Left renal pelvis (tissue), 4 donors: ENCODE measurements at regions not wholly inside any gene's neighbourhood (a gene's known extent, or its start where the extent isn't known, plus 50 kb on each side); places are given as distances from the start of the nearest gene placed in this dataset.
"Not testable (repeated sequence)": the region's sequence is repeated elsewhere in the genome, so short reads cannot be mapped to it uniquely, and the experiment has no call there.

ENCODE experiments used
- DNase-seq, 4 donors: peaks; one replicate each; pipeline ENCODE4 v3.0.0-alpha.2; 2013; ENCODE audit warnings: low read depth in 4 of 4, low spot score in 3 of 4

DNA sequence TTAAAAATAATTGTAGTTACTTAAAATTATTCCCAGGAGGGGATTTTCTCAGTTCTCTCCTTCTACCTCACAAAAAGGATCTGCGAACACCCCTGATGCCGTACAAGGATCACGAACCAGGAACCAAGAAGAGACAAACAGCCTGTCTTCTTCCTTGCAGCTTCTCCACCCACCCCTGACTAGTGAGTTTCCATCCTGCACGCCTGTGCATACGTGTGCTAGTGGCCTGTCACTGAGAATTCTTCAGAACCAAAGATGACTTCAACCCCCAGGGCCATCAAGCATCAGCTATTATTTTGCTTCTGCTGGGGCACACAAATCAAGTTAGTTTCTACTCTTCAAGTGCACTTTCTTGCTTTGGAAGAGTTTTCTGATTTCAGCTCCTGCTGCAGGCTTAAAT is 175.5 kb upstream of the KLF6 start:
- DNase-seq, result no peak

DNA sequence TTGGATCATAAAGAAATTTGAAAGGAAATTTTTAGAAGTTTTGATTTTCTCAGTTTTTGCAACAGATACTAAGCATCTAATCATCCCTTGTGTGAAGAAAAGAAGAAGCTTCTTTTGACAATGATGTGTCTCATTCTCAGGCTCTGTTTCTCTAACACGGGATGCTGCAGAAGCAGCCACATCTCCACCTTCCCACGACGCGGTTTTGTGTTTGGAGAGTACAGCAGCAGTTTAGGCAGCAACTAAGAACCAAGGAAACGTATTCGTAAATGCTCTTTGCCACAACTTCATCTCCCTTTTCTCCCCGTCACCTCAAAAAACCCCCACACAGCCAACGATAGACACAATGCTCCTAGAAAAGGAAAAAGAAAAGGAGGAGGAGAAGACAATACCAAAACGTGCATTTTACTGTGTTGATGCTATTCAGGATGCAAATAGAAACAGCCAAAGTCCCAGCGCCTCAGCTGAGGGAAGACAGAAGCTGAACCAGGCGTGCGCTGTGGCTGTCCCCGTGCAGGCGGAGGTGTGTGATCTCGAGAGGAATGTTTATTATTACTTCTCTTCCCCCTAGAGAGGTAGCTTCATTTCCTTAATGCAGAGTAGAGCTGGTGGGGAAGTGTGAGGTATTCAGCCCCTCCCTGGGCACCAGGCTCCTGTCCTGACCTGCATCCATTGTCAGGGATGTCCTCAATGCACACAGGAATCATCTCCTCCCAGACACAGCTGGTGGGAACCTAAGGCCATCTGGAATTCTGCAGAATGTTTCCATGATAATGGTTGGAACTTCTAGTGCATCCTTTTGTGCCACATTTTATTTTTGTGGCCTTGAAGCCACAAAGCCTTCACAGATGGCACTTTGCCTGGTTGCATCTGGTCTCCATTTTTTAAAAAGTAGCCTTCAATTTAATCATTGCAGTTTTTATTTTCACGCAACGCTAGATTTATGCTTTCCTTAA is 174.6 kb upstream of the KLF6 start:
- DNase-seq, result no peak

GRCh38 chr10:3958472-3958996 is 173.5 kb upstream of the KLF6 start:
- DNase-seq, result no peak

DNA sequence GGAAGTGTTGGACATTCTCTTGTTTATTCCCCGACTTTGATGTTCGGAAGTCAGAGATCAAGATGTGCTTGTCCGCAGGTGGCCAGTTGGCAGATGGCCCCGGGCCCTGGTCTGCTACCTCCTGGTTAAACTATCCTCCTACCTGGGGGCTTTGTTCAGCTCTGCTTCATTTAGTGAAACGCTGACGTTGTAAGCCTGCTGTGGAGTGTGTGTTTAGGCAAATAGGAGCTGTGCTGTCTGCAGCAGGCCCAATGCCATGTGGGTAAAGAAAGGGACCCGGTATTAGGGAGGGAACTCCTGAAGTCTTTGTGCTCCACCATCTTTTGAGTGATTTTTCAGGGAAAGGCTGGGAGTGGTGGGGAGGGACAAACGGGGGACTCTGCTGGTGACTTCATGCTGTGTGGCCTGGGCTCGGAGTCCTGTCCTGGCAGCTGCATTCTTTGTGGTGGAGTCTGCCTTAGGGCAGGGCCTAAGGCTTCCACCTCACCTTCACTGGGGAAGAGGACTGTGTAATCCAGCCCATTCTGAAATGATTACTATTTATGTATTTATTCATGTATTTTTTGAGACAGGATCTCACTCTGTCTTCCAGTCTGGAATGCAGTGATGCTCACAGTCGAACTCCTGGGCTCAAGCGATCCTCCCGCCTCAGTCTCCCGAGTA is 171.1 kb upstream of the KLF6 start:
- DNase-seq, result no peak

DNA sequence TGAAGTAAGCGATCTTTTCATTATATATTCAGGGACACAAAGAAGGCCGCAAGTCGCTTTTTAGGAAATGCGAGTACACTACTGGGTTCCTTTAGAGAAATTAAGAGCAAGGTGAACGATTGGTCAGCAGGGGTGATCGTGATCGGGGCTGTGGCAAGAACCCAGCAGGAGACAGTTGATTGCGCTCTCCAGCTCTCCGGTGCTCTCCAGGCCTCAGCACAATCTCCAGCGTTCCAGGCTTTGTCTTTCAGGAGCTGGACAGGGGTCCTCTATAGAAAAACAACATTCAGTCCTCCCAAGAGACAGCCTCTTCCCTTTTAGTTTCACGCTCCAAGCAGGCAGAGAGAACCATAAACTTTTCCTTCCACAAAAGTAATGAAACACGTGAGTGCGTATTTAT is 170.5 kb upstream of the KLF6 start:
- no peak for DNase-seq

GRCh38 chr10:3954615-3955014 is 169.6 kb upstream of the KLF6 start:
- DNase-seq, result no peak

DNA sequence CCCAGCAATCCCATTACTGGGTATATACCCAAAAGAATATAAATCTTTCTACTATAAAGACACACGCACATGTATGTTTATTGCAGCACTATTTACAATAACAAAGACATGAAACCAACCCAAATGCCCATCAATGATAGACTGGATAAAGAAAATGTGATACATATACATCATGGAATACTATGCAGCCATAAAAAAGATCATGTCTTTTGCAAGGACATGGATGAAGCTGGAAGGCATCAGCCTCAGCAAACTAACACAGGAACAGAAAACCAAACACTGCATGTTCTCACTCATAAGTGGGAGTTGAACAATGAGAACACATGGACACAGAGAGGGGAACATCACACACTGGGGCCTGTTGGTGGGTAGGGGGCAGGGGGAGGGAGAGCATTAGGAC is 169.0 kb upstream of the KLF6 start:
- not testable (repeated sequence) for DNase-seq

DNA sequence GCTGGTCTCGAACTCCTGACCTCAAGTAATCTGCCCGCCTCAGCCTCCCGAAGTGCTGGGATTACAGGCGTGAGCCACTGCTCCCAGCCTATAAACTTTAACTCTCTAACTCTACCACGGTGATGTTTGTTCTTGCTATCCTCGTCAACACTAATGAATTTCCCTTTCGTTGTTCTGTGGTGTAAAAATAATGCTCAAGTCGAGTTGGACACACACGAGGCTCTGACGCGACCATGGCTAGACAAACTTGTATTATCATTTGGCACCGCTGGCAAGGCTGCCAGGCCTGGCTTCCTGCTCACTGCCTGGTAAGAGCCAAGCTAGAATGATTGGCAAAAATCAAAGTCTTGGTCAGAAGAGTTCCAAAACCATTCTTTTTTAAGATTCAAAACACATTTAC is 167.0 kb upstream of the KLF6 start:
- DNase-seq, result no peak

GRCh38 chr10:3950676-3951275 is 165.8 kb upstream of the KLF6 start:
- no peak for DNase-seq

GRCh38 chr10:3949711-3950110 is 164.7 kb upstream of the KLF6 start:
- DNase-seq, result no peak

DNA sequence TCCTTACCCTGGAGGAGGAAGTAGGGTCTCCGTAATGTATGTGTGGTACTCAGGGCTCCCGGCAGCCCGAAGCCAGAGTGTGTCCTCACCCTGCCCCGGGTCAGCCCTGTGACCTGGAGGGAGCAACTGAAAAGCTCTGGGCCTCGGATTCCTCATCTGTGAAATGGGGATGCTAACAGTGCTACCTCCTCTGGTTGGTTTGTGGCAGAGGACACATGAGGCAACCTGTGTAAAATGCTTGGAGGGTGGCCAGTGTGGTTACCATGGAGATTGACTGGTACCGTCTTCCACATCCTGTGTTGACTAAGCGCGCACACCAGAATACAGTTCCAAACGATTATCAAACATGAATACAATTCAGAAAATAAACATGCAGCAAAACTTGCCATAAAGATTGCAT is 163.8 kb upstream of the KLF6 start:
- DNase-seq, result no peak

- no peak for DNase-seq
Measured at GRCh38 chr10:3946234-3947229, 161.5 kb upstream of the KLF6 start.

DNA sequence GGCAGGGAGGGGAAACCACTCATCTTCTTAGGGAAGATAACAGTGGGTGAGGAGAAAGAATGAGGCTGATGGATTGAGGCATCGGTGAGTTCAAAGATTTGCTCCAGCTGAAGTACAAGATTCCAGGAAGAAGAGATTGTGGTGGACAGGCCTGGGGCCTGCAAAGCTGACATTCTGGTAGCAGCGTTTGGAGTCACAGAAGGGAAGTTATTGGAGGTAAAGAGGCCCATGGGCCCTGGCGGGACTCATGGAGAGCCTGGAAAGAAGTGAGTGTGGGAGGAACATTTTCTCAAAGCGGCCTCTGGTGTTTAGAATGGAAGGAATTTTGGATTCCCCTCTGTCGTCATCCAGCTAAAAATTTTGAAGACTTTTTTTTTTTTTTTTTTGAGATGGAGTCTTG is 160.0 kb upstream of the KLF6 start:
- DNase-seq, result no peak

DNA sequence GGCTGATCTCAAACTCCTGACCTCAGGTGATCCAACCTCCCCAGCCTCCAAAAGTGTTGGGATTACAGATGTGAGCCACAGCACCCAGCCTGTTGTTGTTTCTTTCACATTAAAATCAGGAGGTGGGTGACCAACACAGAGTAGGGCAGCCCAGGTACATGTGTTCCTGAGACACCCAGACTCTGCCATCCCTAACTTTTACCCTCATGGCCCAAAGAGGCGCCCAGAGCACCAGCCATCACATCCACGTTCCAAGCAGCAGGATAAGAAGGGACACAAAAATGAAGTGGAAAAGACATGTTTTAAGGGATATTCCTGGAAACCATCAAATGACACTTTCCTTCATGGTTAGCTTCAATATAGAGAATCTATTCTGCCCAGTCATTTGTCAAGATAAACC is 159.6 kb upstream of the KLF6 start:
- DNase-seq, result no peak

DNA sequence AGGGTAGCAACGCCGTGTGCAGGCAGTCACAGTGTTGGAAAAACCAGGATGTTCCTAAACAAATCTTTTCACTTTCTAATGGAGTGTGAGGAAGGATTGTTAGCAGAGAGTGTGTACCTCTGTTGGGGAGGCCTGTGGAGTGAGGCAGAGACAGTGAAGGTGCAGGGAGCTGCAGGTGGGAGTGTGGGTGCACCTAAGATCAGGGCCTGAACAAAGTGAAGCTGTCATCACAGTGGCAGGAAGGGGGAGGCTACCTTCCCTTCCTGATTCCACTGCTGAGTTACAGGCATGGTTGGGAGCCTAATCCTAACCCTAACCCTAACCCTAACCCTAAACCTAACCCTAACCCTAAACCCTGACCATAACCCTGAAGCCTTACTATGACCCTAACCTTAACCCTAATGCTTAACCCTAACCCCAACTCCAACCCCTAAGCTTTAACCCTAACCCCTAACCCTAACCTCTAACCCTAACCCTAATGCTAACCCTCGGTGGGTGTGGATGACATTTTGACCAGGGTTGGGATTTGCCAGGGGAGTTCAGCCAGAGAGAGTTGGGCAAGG is 158.8 kb upstream of the KLF6 start:
- DNase-seq, result no peak

DNA sequence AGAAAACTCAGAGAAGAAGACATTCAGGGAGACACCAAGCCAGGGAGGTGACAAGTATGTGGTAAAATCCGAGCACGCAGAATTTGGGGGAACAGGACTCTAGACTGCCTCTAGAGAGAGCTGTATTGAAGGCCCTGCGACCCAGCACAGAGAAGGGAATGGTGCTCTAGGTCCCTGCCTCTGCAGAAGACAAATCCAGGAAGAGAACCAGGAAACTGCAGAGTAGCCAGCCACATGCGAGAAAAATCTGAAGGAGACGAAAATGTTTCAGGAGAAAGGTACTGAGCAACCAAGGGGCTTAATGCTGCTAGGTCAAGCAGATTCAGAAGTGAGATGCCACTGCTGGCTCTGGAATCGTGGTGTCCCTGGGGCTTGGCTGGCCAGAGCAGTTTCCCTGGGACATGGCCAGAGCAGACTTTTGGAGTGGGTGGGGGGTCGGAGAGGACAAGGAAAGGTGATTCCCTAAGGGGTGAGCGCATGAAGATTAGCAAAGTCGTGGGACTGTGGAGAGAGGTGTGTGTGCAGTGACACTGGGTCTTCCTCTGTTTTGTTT is 158.0 kb upstream of the KLF6 start:
- no peak for DNase-seq

DNA sequence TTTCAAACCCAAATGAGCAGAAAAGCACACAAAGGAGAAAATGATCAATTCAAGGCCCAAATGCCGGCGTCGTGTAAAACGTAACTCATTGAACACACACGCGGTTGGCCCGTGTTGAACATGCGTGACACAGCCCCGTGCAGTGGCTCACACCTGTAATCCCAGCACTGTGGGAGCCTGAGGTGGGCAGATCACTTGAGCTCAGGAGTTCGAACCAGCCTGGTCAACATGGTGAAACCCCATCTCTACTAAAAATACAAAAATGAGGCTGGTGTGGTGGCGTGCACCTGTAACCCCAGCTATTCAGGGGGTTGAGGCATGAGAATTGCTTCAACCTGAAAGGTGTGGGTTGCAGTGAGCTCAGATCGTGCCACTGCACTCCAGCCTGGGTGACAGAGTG is 156.7 kb upstream of the KLF6 start:
- no peak for DNase-seq

DNA sequence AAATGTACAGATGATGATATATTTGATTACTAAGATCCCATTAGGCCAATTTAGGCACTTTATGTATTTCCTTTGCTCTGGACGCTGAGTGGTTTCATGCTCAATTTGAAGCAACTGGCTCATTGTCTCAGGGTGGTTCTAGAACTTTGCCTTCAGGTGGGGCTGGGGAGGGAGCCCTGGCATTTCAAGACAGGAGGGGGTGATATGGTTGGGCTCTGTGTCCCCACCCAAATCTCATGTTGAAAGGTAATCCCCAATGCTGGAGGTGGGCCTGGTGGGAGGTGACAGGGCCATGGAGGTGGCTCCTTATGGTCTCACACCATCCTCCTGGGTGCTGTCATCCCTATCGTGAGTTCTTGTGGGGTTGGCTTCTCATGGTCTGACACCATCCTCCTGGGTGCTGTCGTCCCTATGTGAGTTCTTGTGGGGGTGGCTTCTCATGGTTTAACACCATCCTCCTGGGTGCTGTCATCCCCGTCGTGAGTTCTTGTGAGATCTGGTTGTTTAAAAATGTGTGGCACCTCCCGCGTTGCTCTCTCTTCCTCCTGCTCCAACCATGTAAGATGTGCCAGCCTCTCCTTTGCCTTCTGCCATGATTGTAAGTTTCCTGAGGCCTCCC is 151.5 kb upstream of the KLF6 start:
- no peak for DNase-seq

- no peak for DNase-seq
Measured at GRCh38 chr10:3935933-3936359, 150.9 kb upstream of the KLF6 start.
